H9 (cell line): ENCODE measurements at regions not wholly inside any gene's neighbourhood (a gene's known extent, or its start where the extent isn't known, plus 50 kb on each side); places are given as distances from the start of the nearest gene placed in this dataset.

ENCODE experiments used
- DNase-seq: peaks from one replicate; pipeline ENCODE4 v3.0.0-alpha.2; 2017
- H2AFZ ChIP-seq: one replicate; pipeline ENCODE4 v1.6.1; 2013; ENCODE audit warnings: mild to moderate bottlenecking, low read length, control low read depth, moderate library complexity
- H2AK5ac ChIP-seq: 2 replicates; pipeline ENCODE4 v1.6.1; 2013; ENCODE audit warnings: low read length, control low read depth, mixed read lengths; ENCODE audit not compliant: insufficient read length
- H2BK120ac ChIP-seq: one replicate; pipeline ENCODE4 v1.6.1; 2013; ENCODE audit warnings: low read depth, mild to moderate bottlenecking, low read length, control low read depth, inconsistent platforms; ENCODE audit not compliant: poor library complexity, severe bottlenecking
- H2BK12ac ChIP-seq: 2 replicates; pipeline ENCODE4 v1.6.1; 2013; ENCODE audit warnings: low read length, control low read depth, mixed read lengths, low read depth; ENCODE audit not compliant: insufficient read length
- H2BK15ac ChIP-seq: 2 replicates; pipeline ENCODE4 v1.6.1; 2013; ENCODE audit warnings: low read depth, low read length, control low read depth
- H2BK20ac ChIP-seq: one replicate; pipeline ENCODE4 v1.6.1; 2013; ENCODE audit warnings: low read depth, mild to moderate bottlenecking, low read length, control low read depth, inconsistent platforms; ENCODE audit not compliant: poor library complexity, severe bottlenecking
- H2BK5ac ChIP-seq: 2 replicates; pipeline ENCODE4 v1.6.1; 2013; ENCODE audit warnings: low read length, control low read depth, mixed read lengths; ENCODE audit not compliant: insufficient read length
- H3K14ac ChIP-seq: 2 replicates; pipeline ENCODE4 v1.6.1; 2013; ENCODE audit warnings: low read length, control low read depth; ENCODE audit not compliant: insufficient read depth
- H3K18ac ChIP-seq: 2 replicates; pipeline ENCODE4 v1.6.1; 2013; ENCODE audit warnings: low read depth, mild to moderate bottlenecking, mixed read lengths, low read length, control low read depth; ENCODE audit not compliant: insufficient read length
- H3K23ac ChIP-seq: 2 replicates; pipeline ENCODE4 v1.6.1; 2013; ENCODE audit warnings: low read length, control low read depth, mixed read lengths, low read depth; ENCODE audit not compliant: insufficient read length
- H3K23me2 ChIP-seq: 2 replicates; pipeline ENCODE4 v1.6.1; 2013; ENCODE audit warnings: low read depth, mild to moderate bottlenecking, mixed read lengths, low read length, control low read depth; ENCODE audit not compliant: insufficient read length, poor library complexity, severe bottlenecking
- H3K27ac ChIP-seq: 2 replicates; pipeline ENCODE4 v1.5.1; 2013; ENCODE audit warnings: low read length, control low read depth, mixed read lengths, low read depth; ENCODE audit not compliant: insufficient read length
- H3K27me3 ChIP-seq: 2 replicates; pipeline ENCODE4 v1.6.1; 2013; ENCODE audit warnings: low read length, control low read depth, inconsistent platforms; ENCODE audit not compliant: insufficient read depth
- H3K4ac ChIP-seq: 2 replicates; pipeline ENCODE4 v1.6.1; 2013; ENCODE audit warnings: low read depth, mild to moderate bottlenecking, control low read depth, inconsistent platforms, low read length, moderate library complexity
- H3K4me1 ChIP-seq: 2 replicates; pipeline ENCODE4 v1.6.1; 2013; ENCODE audit warnings: low read length, control low read depth, inconsistent platforms; ENCODE audit not compliant: insufficient read depth
- H3K4me2 ChIP-seq: 2 replicates; pipeline ENCODE4 v1.6.1; 2013; ENCODE audit warnings: low read length, control low read depth, mixed read lengths; ENCODE audit not compliant: insufficient read length, insufficient read depth
- H3K56ac ChIP-seq: 2 replicates; pipeline ENCODE4 v1.6.1; 2013; ENCODE audit warnings: low read depth, mild to moderate bottlenecking, mixed read lengths, low read length, control low read depth; ENCODE audit not compliant: insufficient read length
- H3K79me1 ChIP-seq: 2 replicates; pipeline ENCODE4 v1.6.1; 2013; ENCODE audit warnings: low read depth, mild to moderate bottlenecking, moderate library complexity, low read length, control low read depth, inconsistent platforms; ENCODE audit not compliant: insufficient read depth, poor library complexity, severe bottlenecking
- H3K79me2 ChIP-seq: 2 replicates; pipeline ENCODE4 v1.6.1; 2013; ENCODE audit warnings: low read length, control low read depth, inconsistent platforms; ENCODE audit not compliant: insufficient read depth
- H3K9ac ChIP-seq: 2 replicates; pipeline ENCODE4 v1.6.1; 2013; ENCODE audit warnings: low read length, control low read depth, mixed read lengths; ENCODE audit not compliant: insufficient read length; ENCODE audit errors: extremely low read depth
- H3K9me3 ChIP-seq: one replicate; pipeline ENCODE4 v1.6.1; 2013; ENCODE audit warnings: low read depth, low read length, inconsistent platforms; ENCODE audit not compliant: control insufficient read depth
- H3T11ph ChIP-seq: one replicate; pipeline ENCODE4 v1.6.1; 2013; ENCODE audit warnings: mild to moderate bottlenecking, low read length, control low read depth, inconsistent platforms
- H4K20me1 ChIP-seq: one replicate; pipeline ENCODE4 v1.6.1; 2013; ENCODE audit not compliant: control insufficient read depth, insufficient read length, insufficient read depth
- H4K5ac ChIP-seq: 2 replicates; pipeline ENCODE4 v1.6.1; 2013; ENCODE audit warnings: low read depth, mild to moderate bottlenecking, mixed read lengths, low read length, control low read depth; ENCODE audit not compliant: insufficient read length
- H4K8ac ChIP-seq: replicated peaks from 2 replicates; pipeline ENCODE4 v1.6.1; 2013; ENCODE audit warnings: low read length, control low read depth, mixed read lengths, low read depth; ENCODE audit not compliant: insufficient read length
- H4K91ac ChIP-seq: 2 replicates; pipeline ENCODE4 v1.6.1; 2013; ENCODE audit warnings: low read depth, mild to moderate bottlenecking, moderate library complexity, mixed read lengths, low read length, control low read depth; ENCODE audit not compliant: insufficient read length
- H3K27ac Mint-ChIP-seq, 3 experiments: 2 replicates in 2 of 3; 3 replicates in 1 of 3; pipeline ENCODE4 v1.8.0; 2020 to 2021; ENCODE audit warnings: mixed read lengths in 3 of 3, mild to moderate bottlenecking in 1 of 3, moderate library complexity in 1 of 3
- H3K27me3 Mint-ChIP-seq: 2 replicates; pipeline ENCODE4 v1.8.0; 2021; ENCODE audit warnings: low read depth, mild to moderate bottlenecking, moderate library complexity, mixed read lengths
- H3K36me3 Mint-ChIP-seq, 3 experiments: 2 replicates in 2 of 3; 3 replicates in 1 of 3; pipeline ENCODE4 v1.8.0; 2020 to 2021; ENCODE audit warnings: low read depth in 3 of 3, mixed read lengths in 3 of 3; ENCODE audit not compliant: insufficient read depth in 1 of 3
- H3K4me1 Mint-ChIP-seq, 2 experiments: 2 replicates each; pipeline ENCODE4 v1.8.0; 2020; ENCODE audit warnings: mixed read lengths in 2 of 2
- H3K4me3 Mint-ChIP-seq, 2 experiments: 2 replicates in 1 of 2; 3 replicates in 1 of 2; pipeline ENCODE4 v1.8.0; 2020 to 2021; ENCODE audit warnings: mild to moderate bottlenecking in 2 of 2, mixed read lengths in 2 of 2, moderate library complexity in 1 of 2
- H3K9me3 Mint-ChIP-seq, 2 experiments: 2 replicates in 1 of 2; 3 replicates in 1 of 2; pipeline ENCODE4 v1.8.0; 2020; ENCODE audit warnings: mild to moderate bottlenecking in 2 of 2, mixed read lengths in 2 of 2, moderate library complexity in 1 of 2
- WGBS: extraction: QIAGEN DNeasy Blood & Tissue Kit; methylation state at CpG from one replicate; pipeline ENCODE4 v1.1.7; 2013; ENCODE audit warnings: missing lambda C conversion rate, low lambda C conversion rate, mixed read lengths; ENCODE audit not compliant: insufficient read length; ENCODE audit errors: extremely low coverage; 5-methylcytosine and 5-hydroxymethylcytosine counted together
- TF ChIP-seq, protein P1 (sequence below): fragments of 200-600 bp; sonication (generic); conservative IDR thresholded peaks from 3 replicates; pipeline ENCODE4 v1.8.0; 2021; ENCODE audit warnings: antibody characterized with exemption, mild to moderate bottlenecking

DNA sequence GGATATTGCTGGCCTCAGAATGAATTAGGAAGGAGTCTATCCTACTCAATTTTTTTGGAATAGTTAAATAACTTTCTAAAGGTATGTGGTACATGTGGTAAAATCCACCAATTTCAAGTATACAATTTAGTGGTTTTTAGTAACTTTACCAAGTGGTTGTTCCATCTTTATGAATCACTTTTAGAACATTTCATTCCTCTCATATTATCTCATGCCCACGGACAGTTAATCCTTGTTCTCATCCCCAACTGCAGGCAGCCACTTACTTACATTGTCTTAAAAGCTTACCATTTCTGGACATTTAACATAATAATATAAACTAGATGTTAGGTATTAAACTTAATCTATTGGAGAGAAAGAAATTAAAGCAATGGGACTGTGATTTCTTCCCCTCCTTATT lies 146.3 kb upstream of the ZC3H15 start:
- no peak overlapping the region for H3K18ac ChIP-seq
- Mint-ChIP-seq H3K27me3 (no peaks in the 10 kb centered on the region), H3K4me1 (no peaks in the 10 kb centered on the region), H3K36me3 (peaks cover 0 to 11% (median 2%) of the 10 kb centered on the region in 3 experiments; a peak in 5 of 7 replicates), H3K27ac (no peak overlapping the region), H3K9me3 (peaks cover 0 to 5% of the 10 kb centered on the region in 2 experiments; a peak in 3 of 5 replicates), H3K4me3 (no peak overlapping the region)
- H3K79me2 ChIP-seq = no peaks in the 10 kb centered on the region
- no peaks in the 10 kb centered on the region for H3K27me3 ChIP-seq
- H2BK5ac ChIP-seq = no peak overlapping the region
- H3T11ph ChIP-seq = no peak overlapping the region
- no peak overlapping the region for H2BK20ac ChIP-seq
- no peak overlapping the region for H4K91ac ChIP-seq
- no peak overlapping the region for H2AK5ac ChIP-seq
- H3K9ac ChIP-seq = no peak overlapping the region
- H3K4ac ChIP-seq = no peak overlapping the region
- no peak overlapping the region for H3K56ac ChIP-seq
- H4K8ac ChIP-seq = no peak overlapping the region
- no peaks in the 10 kb centered on the region for H3K9me3 ChIP-seq
- no peak overlapping the region for H2BK120ac ChIP-seq
- H3K4me1 ChIP-seq = no peaks in the 10 kb centered on the region
- no peak for DNase-seq
- H4K5ac ChIP-seq = no peak overlapping the region
- WGBS = no CpG with 5 or more reads among the region's 1 CpG
- H3K27ac ChIP-seq = no peak overlapping the region
- no peak overlapping the region for H3K4me2 ChIP-seq
- H4K20me1 ChIP-seq = no peaks in the 10 kb centered on the region
- no peaks in the 10 kb centered on the region for H3K79me1 ChIP-seq
- H2BK12ac ChIP-seq = no peak overlapping the region
- TF ChIP-seq, protein P1, sequence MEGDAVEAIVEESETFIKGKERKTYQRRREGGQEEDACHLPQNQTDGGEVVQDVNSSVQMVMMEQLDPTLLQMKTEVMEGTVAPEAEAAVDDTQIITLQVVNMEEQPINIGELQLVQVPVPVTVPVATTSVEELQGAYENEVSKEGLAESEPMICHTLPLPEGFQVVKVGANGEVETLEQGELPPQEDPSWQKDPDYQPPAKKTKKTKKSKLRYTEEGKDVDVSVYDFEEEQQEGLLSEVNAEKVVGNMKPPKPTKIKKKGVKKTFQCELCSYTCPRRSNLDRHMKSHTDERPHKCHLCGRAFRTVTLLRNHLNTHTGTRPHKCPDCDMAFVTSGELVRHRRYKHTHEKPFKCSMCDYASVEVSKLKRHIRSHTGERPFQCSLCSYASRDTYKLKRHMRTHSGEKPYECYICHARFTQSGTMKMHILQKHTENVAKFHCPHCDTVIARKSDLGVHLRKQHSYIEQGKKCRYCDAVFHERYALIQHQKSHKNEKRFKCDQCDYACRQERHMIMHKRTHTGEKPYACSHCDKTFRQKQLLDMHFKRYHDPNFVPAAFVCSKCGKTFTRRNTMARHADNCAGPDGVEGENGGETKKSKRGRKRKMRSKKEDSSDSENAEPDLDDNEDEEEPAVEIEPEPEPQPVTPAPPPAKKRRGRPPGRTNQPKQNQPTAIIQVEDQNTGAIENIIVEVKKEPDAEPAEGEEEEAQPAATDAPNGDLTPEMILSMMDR = no peak
- H3K23ac ChIP-seq = no peak overlapping the region
- no peak overlapping the region for H2AFZ ChIP-seq
- H3K23me2 ChIP-seq = no peaks in the 10 kb centered on the region
- H3K14ac ChIP-seq = no peak overlapping the region
- no peak overlapping the region for H2BK15ac ChIP-seq
